Heart right ventricle (tissue), 16 donors: ENCODE measurements at regions not wholly inside any gene's neighbourhood (a gene's known extent, or its start where the extent isn't known, plus 50 kb on each side); places are given as distances from the start of the nearest gene placed in this dataset.
"Not testable (repeated sequence)": the region's sequence is repeated elsewhere in the genome, so short reads cannot be mapped to it uniquely, and the experiment has no call there.

Experiments used
- ATAC-seq, 8 donors: fragments of 200-7000 bp; cut with Tn5 transposase; one replicate each; pipeline ENCODE4 v1.9.1; 2020; ENCODE audit warnings: mild to moderate bottlenecking in 8 of 8, moderate library complexity in 8 of 8, moderate number of reproducible peaks in 1 of 8
- DNase-seq, 2 donors: peaks; one replicate each; pipeline ENCODE4 v3.0.0-alpha.2; 2020
- H3K27ac ChIP-seq, 10 donors: fragments of 200-600 bp; sonication (generic) in 2 of 10; one replicate each; pipeline versions ENCODE4 v1.5.0 to v1.8.0; 2020 to 2022; ENCODE audit warnings: mild to moderate bottlenecking in 3 of 10
- H3K27me3 ChIP-seq, 7 donors: fragments of 200-600 bp; one replicate each; pipeline ENCODE4 v1.8.0; 2021 to 2022; ENCODE audit warnings: mild to moderate bottlenecking in 2 of 7
- H3K36me3 ChIP-seq, 9 donors: fragments of 200-600 bp; sonication (generic) in 1 of 9; one replicate each; pipeline versions ENCODE4 v1.5.0 to v1.8.0; 2020 to 2022; ENCODE audit warnings: mild to moderate bottlenecking in 2 of 9
- H3K4me1 ChIP-seq, 9 donors: fragments of 200-600 bp; sonication (generic) in 1 of 9; one replicate each; pipeline versions ENCODE4 v1.5.0 to v1.8.0; 2020 to 2022; ENCODE audit warnings: mild to moderate bottlenecking in 4 of 9
- H3K4me3 ChIP-seq, 10 donors: fragments of 200-600 bp; sonication (generic) in 2 of 10; one replicate each; pipeline versions ENCODE4 v1.5.0 to v1.8.0; 2020 to 2022; ENCODE audit warnings: mild to moderate bottlenecking in 7 of 10, moderate library complexity in 2 of 10
- H3K9me3 ChIP-seq, 11 donors: fragments of 200-600 bp in 10 of 11; sonication (generic) in 2 of 11; one replicate each; pipeline versions ENCODE4 v1.5.0 to v1.8.0; 2013 to 2022; ENCODE audit warnings: mild to moderate bottlenecking in 2 of 11, control low read depth in 1 of 11, moderate library complexity in 1 of 11
- CTCF ChIP-seq, 9 donors: fragments of 200-600 bp; sonication (generic) in 2 of 9; IDR thresholded peaks; one replicate each; pipeline versions ENCODE4 v1.5.0 to v1.8.0; 2021 to 2022; ENCODE audit warnings: antibody characterized with exemption in 9 of 9, mild to moderate bottlenecking in 5 of 9, moderate library complexity in 1 of 9
- WGBS, 2 donors: extraction: QIAGEN DNeasy Blood & Tissue Kit; methylation state at CpG; one replicate each; pipeline ENCODE4 v1.1.7; 2013; ENCODE audit warnings: inconsistent platforms in 1 of 2; 5-methylcytosine and 5-hydroxymethylcytosine counted together
- intact Hi-C, 10 donors: fragments of 100-400 bp; cut with DNase I; formaldehyde crosslinking; loops; one replicate each; pipeline versions ENCODE4 v1.11.1 to v1.14.2; 2022
- donor health status: Arrhythmogenic right ventricular cardiomyopathy.
- donor health status: ischemic (EF 13 %, LVEDD 7.1; RV severe dilation, severe dysfunction).
- donor health status: healthy with polysubstance abuse.
- donor health status: DM: no; HTN: yes; CAD: no.
- donor health status: DM: no; HTN: no; CAD: no.
- donor health status: ischemic (EF 25% LVEDD 6.9; RV normal size, moderate dysfunction).
- donor health status: ischemic (EF 25% LVEDD 5.7; RV mildly dilated, moderate dysfunction).
- donor health status: healthy.
- donor health status: DM: yes; HTN: yes; CAD: no.
- donor health status: Ischemic cardiomyopathy.
- donor health status: ischemic (EF 35%, LVEDD 5.7; RV mildly dilated, moderate dysfunction).
- donor health status: nonischemic (EF 11% LVEDD 7.7; RV severe dilation, severe dysfunction).
- donor health status: DM: yes; HTN: yes; CAD: no.
- donor health status: PGD.
- donor health status: ischemic (EF 29% LVEDD 5.4; RV normal size, mild dysfunction).
- donor health status: nonischemic (EF 23%, LVEDD 6.1; RV moderate dilation, normal function).

- TF ChIP-seq CTCF (IDR thresholded peaks at IDR 0.05) = no peak
- peaks cover 0 to 47% (median 0%) of the 10 kb centered on the region in 11 donors for H3K9me3 ChIP-seq
- WGBS, 2 donors = 75 to 76% methylated on average over 1 of the region's 1 CpG
- ATAC-seq (no peak), DNase-seq (no peak)
- no peaks in the 10 kb centered on the region for H3K27me3 ChIP-seq
- H3K27ac ChIP-seq = no peak overlapping the region
- intact Hi-C loops = no loop called here
- no peaks in the 10 kb centered on the region for H3K36me3 ChIP-seq
- no peaks in the 10 kb centered on the region for H3K4me1 ChIP-seq
- H3K4me3 ChIP-seq = no peak overlapping the region
Measured at GRCh38 chr3:148556664-148557063, 141.0 kb upstream of the AGTR1 start.

GRCh38 chr3:148577579-148577978 lies 120.1 kb upstream of the AGTR1 start:
- H3K4me3 ChIP-seq, H3K27ac ChIP-seq, H3K4me1 ChIP-seq, H3K9me3 ChIP-seq, DNase-seq, H3K36me3 ChIP-seq, H3K27me3 ChIP-seq, intact Hi-C loops, ATAC-seq: not testable (repeated sequence)
- WGBS, 2 donors = 67 to 72% methylated on average over 3 of the region's 3 CpGs

GRCh38 chr3:148582126-148582525 lies 115.6 kb upstream of the AGTR1 start:
- TF ChIP-seq CTCF (IDR thresholded peaks at IDR 0.05) = no peak

GRCh38 chr3:148583793-148584192 lies 113.9 kb upstream of the AGTR1 start:
- ATAC-seq = no peak
- TF ChIP-seq CTCF (IDR thresholded peaks at IDR 0.05) = no peak
- Histone ChIP-seq H3K27me3 (no peaks in the 10 kb centered on the region), H3K27ac (no peak overlapping the region), H3K4me3 (no peak overlapping the region), H3K9me3 (peaks cover 0 to 4% (median 0%) of the 10 kb centered on the region in 11 donors), H3K36me3 (no peaks in the 10 kb centered on the region), H3K4me1 (no peaks in the 10 kb centered on the region)
- intact Hi-C loops = no loop called here
- WGBS, 2 donors = 96 to 100% methylated on average over 1 of the region's 1 CpG
- no peak for DNase-seq

More at GRCh38 chr3:148582126-148582525, 115.6 kb upstream of the AGTR1 start:
- Histone ChIP-seq H3K27me3 (no peaks in the 10 kb centered on the region), H3K9me3 (peaks cover 0 to 4% (median 0%) of the 10 kb centered on the region in 11 donors), H3K36me3 (no peaks in the 10 kb centered on the region), H3K4me3 (no peak overlapping the region), H3K27ac (peak overlapping the region in 1 of 10 donors; percentile 29), H3K4me1 (no peaks in the 10 kb centered on the region)
- intact Hi-C loops = no loop called here
- 46 to 64% methylated on average over 1 of the region's 1 CpG for WGBS, 2 donors
- peak in 6 of 8 donors; percentile 22 to 86 (median 48) for ATAC-seq
- no peak for DNase-seq

GRCh38 chr3:148584438-148584837 lies 113.3 kb upstream of the AGTR1 start:
- Histone ChIP-seq H3K36me3 (no peaks in the 10 kb centered on the region), H3K27me3 (no peaks in the 10 kb centered on the region), H3K27ac (no peak overlapping the region), H3K4me1 (no peaks in the 10 kb centered on the region), H3K4me3 (no peak overlapping the region), H3K9me3 (peaks cover 0 to 3% (median 0%) of the 10 kb centered on the region in 11 donors)
- TF ChIP-seq CTCF (IDR thresholded peaks at IDR 0.05) = no peak
- no peak for DNase-seq
- intact Hi-C loops = no loop called here
- no peak for ATAC-seq
